ENCODE measurements at regions not wholly inside any gene's neighbourhood (a gene's known extent, or its start where the extent isn't known, plus 50 kb on each side); places are given as distances from the start of the nearest gene placed in this dataset.

DNA sequence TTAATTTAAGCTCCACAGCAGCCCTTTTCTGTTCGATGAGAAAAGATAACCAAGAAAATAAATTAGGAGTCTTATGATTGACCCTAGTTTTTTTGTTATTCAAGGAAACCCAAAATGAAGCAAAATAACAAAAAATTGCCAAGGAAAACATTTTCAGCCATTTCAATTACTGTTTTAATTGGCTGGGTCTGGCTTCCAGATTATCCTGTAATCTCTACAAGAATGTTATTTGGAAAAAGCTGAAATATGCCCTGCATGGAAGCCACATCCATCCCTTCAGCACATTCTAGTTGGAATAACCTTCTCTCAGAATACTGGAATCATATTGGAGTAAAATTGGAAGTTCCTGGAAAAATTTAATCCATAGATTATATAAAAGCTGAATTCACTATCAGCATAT lies 191.1 kb upstream of the CCN2 start:
- TF ChIP-seq, protein P1, sequence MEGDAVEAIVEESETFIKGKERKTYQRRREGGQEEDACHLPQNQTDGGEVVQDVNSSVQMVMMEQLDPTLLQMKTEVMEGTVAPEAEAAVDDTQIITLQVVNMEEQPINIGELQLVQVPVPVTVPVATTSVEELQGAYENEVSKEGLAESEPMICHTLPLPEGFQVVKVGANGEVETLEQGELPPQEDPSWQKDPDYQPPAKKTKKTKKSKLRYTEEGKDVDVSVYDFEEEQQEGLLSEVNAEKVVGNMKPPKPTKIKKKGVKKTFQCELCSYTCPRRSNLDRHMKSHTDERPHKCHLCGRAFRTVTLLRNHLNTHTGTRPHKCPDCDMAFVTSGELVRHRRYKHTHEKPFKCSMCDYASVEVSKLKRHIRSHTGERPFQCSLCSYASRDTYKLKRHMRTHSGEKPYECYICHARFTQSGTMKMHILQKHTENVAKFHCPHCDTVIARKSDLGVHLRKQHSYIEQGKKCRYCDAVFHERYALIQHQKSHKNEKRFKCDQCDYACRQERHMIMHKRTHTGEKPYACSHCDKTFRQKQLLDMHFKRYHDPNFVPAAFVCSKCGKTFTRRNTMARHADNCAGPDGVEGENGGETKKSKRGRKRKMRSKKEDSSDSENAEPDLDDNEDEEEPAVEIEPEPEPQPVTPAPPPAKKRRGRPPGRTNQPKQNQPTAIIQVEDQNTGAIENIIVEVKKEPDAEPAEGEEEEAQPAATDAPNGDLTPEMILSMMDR (IDR thresholded peaks at IDR 0.05; ENCODE audit: extremely low read depth, insufficient read depth, missing control alignments) = no peak
- no peak for DNase-seq (ENCODE audit: low spot score)
- in situ Hi-C loops (cut with MboI; ENCODE audit: low pct_unique_long_range_greater_than_20kb, low sequenced_read_pairs, unreplicated experiment) = no loop called here

DNA sequence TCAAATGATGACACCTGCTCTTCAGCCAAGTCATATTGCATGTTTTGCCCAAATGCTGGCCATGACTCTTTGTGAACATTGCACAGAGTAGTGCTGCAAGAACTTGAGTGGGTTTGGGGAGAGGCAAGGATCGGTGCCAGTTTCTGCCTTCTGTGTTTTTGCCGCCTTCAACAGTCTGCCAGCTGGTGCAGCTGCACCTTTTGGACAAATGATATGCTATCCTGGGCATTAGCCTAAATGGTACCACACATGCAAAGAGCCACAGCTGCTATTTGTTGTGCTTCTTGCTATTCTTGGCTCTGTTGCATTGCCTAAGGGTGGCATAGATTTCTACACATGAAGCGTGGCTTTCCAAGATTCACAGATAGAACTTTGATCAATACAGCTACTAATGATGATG lies 189.0 kb upstream of the CCN2 start:
- no peak for DNase-seq (ENCODE audit: low spot score)
- TF ChIP-seq, protein P1 (IDR thresholded peaks at IDR 0.05; ENCODE audit: extremely low read depth, insufficient read depth, missing control alignments) = no peak
- in situ Hi-C loops (cut with MboI; ENCODE audit: low pct_unique_long_range_greater_than_20kb, low sequenced_read_pairs, unreplicated experiment) = no loop called here

DNA sequence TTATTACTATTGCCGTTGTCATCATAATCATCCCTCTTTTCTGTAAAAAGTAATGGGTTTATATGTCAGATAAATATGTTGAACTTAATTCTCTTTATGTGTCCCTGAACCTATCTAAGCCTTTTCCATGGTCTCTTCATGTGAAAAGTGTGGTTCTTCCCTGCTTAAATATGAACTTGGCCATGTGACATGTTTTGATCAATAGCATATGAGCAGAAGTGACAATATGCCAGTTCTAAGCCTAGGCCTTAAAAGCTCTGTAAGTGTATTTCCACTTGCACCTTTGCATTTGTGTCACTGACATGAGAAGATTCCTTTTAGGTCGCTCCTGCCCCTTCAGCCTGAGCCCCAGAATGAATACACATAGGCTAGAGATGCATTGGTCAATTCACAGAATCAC lies 188.4 kb upstream of the CCN2 start:
- DNase-seq (ENCODE audit: low spot score) = no peak
- TF ChIP-seq, protein P1 (IDR thresholded peaks at IDR 0.05; ENCODE audit: extremely low read depth, insufficient read depth, missing control alignments) = no peak
- in situ Hi-C loops (cut with MboI; ENCODE audit: low pct_unique_long_range_greater_than_20kb, low sequenced_read_pairs, unreplicated experiment) = no loop called here

DNA sequence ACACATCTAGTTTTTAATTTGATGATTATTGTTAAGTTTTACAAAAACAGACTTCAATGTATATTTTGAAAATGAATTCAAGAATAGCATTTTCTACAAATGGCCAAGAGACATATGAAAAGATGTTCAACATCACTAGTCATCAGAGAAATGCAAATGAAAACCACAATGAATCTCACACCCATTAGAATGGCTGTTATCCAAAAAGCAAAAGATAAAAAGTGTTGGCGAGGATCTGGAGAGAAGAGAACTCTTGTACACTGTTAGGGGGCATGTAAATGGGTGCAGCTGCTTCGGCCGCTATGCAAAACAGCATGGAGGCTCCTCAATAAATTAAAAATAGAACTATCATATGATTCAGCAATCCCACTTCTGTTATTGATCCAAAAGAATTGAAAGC lies 185.8 kb upstream of the CCN2 start:
- TF ChIP-seq, protein P1 (IDR thresholded peaks at IDR 0.05; ENCODE audit: extremely low read depth, insufficient read depth, missing control alignments) = no peak
- DNase-seq (ENCODE audit: low spot score) = no peak
- in situ Hi-C loops (cut with MboI; ENCODE audit: low pct_unique_long_range_greater_than_20kb, low sequenced_read_pairs, unreplicated experiment) = no loop called here

DNA sequence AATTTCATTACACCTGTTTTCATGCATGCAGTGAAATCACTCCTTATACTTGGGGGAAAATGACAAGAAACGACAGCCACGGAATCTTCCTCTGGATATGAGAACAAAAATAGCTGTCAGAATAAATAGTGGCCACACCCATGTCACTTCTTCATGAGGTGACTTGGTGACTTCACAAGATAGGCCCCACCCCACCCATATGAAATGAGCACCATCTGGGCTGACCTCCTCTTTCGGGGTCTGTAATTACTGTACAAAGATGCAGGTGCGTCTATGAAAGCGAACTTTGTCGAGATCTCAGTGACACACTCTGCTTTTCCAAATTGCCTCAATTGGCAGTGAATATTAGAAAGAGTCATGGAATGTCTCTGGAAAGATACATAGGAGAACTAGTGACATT lies 184.2 kb upstream of the CCN2 start:
- in situ Hi-C loops (cut with MboI; ENCODE audit: low pct_unique_long_range_greater_than_20kb, low sequenced_read_pairs, unreplicated experiment) = no loop called here
- no peak for DNase-seq (ENCODE audit: low spot score)
- TF ChIP-seq, protein P1 (IDR thresholded peaks at IDR 0.05; ENCODE audit: extremely low read depth, insufficient read depth, missing control alignments) = no peak

DNA sequence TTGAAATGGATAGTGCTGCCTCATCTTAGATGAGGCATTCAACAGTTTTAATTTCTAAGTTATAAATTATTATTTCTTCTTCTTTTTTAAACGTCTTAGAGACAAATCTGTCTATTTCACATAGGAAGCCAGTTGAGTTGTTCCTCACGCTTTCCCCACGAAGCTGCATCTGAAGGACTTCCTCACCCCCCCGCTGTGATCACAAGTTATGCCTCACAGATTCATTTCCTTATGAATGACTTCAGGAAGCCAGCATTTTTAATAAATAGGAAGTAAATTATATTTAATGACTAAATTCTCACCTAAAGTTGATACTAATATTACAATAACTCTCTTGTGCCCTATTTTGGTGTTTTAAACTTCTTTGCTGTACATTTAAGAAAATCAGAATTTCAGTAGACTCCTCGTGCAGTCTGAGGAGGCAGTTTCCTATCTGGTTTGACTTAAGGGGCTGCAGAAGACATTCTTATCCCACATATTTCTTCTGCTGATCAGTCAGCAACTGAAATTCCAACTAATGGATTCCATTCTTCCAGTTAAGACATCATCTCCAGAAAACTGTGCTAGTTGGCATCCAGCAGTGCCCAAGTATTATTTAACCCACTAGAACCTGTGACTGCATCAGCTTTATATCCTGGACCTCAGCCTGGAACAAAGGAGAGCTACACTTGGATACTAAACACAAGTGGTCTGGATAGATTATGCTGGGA lies 182.7 kb upstream of the CCN2 start:
- TF ChIP-seq, protein P1 (IDR thresholded peaks at IDR 0.05; ENCODE audit: extremely low read depth, insufficient read depth, missing control alignments) = no peak
- in situ Hi-C loops (cut with MboI; ENCODE audit: low pct_unique_long_range_greater_than_20kb, low sequenced_read_pairs, unreplicated experiment) = no loop called here
- no peak for DNase-seq (ENCODE audit: low spot score)
